CD4-positive, alpha-beta T cell treated with Interleukin-17A for 4 hours (primary cell): ENCODE measurements at regions not wholly inside any gene's neighbourhood (a gene's known extent, or its start where the extent isn't known, plus 50 kb on each side); places are given as distances from the start of the nearest gene placed in this dataset.

Experiments
- DNase-seq: peaks from one replicate; pipeline ENCODE4 v3.0.0-alpha.2; 2020; ENCODE audit warnings: mixed read lengths

GRCh38 chr6:139427199-139427598 lies 52.8 kb upstream of the CITED2 start:
- no peak for DNase-seq

DNA sequence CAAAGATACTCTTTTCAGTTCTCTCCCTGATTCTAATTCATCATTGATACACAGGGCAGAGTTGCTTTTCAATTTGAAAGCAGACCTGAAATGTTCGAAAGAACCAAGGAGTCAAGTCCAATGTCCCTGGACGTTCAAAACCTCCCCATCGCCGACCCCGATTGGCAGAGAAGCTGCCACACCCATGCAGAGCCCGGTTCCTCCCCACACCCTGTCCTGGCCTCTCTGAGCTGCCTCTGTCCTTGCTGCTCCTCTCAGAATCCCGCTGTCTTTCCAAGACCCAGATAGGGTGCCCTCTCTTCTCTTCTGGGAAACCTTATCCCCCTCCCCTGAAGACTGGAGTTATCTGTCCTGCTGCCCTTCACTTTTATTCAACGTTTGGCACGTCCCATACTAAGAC lies 52.3 kb upstream of the CITED2 start:
- no peak for DNase-seq

DNA sequence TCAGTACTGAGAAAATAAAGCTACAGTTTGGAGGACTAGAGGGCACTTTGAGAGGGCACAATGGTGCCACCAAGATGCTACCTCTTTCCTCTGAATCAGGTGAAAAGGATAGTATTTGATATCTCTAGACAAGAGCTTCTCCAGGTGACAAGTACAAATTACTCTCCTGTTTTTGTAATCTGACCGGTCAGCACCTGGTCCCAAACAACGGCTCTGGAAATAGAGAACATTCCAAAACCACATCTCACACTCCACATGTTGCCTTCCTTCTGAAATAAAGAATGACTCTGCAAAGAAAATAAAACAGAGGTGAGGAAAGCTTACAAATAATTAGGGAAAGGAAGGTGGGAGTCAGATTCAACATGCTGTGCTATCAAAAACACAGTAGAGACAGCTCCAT lies 51.3 kb upstream of the CITED2 start:
- DNase-seq: no peak

DNA sequence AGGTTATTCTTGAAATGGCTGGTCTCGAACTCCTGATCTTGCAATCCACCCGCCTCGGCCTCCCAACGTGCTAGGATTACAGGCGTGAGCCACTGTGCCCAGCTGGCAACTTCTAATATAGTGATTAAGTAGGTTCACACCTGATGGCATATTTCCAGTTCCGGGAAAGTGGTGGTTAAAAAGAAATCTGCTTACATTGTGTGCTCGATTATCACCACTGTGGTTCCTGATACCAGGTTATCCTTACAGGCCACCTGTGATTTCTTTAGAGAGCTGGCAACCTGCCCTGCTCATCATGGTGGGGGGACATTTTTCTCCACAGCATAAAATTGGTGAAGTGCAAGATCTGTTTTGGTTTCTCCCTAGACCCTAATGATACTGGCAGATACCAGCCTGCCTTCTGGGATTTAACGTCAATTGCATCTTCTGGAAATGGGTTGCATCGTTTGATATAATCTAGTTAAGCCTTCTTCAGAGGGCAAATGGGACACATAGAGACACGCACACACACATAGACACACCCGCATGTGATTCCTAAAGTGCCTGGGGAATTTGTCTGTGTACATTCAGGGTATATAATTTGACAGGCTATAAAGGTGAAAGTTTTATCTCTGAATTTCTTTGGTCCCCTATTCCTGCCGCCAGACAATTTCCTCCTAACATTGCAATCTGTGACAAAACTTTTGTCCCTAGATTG lies 49.7 kb upstream of the CITED2 start:
- no peak for DNase-seq
